GM18858 (cell line): ENCODE measurements at regions not wholly inside any gene's neighbourhood (a gene's known extent, or its start where the extent isn't known, plus 50 kb on each side); places are given as distances from the start of the nearest gene placed in this dataset.

Experiments
- ATAC-seq: cut with Tn5 transposase; IDR thresholded peaks from one replicate; pipeline ENCODE4 v1.9.1; 2021; ENCODE audit not compliant: unreplicated experiment

DNA sequence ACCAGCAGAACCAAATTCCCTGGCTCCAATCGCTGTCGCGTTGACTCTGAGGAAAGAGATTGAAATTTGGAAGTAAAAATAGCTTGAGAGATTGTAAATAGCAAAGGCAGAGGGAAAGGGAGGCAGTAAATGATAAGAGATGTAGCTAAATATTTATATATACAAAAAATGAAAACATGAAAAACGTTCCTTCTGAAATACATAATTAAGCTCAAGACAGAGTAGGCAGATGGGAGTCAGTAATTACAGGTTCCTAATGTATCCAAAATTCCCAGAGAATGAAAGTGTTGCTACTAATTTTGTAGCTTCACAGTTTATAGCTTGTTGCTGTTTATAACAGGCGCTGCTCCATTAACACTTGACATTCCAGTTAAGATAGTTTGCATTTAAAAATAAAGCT is 648.7 kb downstream of the KCNA4 start:
- ATAC-seq: no peak

DNA sequence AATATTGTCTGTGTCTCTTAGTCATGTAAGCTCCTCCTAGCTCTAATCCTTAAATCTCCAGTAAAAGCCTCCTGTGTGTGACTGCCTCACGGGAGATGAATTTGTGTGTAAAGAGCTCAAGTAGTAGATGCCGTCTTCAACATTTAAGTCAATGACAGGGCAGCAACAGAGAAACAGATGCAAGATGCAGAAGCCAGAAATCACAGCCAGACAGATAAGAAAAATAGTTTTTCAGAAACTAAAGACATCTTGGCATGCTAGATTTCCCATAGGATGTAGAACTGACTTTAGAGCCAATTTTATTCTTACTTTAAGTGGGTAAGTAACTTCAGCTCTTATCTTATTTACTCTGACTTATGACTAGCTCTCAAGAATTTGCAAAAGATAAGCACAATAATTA is 652.8 kb downstream of the KCNA4 start:
- ATAC-seq: no peak

DNA sequence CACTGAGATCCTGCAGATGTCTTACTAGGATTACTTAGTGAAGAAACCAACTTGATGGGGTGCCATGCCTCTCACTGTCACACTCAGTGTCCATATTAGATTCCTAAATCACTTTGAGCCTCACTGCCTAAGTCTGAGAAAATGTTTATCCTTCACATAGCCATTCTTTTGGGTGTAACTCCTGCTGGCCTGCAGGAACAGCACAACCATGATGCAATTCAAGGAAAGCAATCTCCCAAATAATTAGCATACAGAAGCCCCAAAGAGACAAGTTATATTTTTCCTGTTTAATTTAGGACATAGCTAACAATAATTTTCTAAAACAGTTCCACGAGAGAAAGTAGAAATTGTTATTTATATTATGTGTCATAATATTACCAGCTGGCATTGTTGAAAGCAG is 655.5 kb downstream of the KCNA4 start:
- ATAC-seq: no peak

DNA sequence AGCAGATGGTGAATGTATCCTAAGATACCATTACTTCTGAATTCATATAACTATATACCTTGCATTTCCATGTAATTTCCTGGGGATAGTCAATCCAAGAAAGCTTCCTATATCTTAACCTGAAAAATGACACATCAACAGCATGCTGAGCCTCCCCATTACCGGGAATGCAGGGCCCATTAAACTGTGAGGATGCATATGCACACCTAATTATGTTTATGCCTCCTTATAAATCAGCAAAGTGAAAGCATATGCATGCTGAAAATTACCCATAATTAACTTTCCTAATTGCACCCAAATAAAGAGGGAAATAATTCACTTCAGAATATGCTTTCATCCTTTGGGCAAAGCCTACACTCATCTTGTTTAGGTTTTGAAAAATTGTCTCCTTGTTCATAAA is 663.0 kb downstream of the KCNA4 start:
- ATAC-seq: no peak

DNA sequence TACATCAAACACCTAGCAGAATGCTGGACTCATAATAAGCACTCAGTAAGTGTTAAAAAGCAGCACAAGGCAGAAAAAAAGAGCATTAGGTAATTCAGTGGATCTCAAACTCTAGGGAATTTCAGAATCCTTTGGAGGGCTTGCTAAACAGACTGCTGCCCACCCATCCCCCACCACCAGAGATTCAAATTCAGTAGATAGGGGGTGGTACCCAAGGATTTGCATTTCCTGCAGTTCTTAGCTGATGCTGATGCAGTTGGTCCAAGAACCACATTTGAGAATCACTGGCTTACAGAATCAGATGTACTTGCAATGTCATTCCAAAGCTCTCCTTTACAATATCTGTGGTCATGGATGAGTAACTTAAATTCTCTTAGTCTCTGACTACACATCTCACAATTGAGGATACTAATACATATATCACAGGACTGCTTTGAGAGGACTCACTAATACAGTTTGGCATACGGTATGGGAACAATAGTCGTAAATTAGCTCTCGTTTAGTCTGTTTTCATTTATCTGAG is 664.5 kb downstream of the KCNA4 start:
- no peak for ATAC-seq

DNA sequence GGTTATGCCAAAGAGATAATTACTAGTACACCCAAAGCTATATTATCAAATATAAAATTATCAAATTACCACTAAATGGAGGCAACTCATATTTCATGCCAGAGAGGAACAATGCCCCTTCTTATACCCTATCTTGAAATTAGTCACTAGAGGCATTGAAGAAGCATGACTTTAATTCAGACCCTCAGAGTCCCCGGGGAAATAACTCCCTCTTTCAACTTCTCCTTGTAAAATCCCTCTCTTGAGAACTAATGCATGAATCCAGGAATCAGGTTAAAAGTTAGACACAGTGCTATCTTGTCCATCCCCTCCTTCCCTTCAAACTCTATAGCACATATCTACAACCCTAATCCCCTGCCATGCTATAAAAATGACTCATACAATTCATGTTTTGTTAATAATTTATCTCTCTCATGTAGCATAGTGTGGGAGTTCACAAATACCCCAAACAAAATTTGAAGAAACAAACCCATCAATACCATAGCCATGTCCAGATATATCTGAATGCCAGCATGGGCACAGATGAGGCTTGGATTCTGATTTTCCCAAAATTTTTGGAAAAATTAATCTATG is 665.4 kb downstream of the KCNA4 start:
- no peak for ATAC-seq

DNA sequence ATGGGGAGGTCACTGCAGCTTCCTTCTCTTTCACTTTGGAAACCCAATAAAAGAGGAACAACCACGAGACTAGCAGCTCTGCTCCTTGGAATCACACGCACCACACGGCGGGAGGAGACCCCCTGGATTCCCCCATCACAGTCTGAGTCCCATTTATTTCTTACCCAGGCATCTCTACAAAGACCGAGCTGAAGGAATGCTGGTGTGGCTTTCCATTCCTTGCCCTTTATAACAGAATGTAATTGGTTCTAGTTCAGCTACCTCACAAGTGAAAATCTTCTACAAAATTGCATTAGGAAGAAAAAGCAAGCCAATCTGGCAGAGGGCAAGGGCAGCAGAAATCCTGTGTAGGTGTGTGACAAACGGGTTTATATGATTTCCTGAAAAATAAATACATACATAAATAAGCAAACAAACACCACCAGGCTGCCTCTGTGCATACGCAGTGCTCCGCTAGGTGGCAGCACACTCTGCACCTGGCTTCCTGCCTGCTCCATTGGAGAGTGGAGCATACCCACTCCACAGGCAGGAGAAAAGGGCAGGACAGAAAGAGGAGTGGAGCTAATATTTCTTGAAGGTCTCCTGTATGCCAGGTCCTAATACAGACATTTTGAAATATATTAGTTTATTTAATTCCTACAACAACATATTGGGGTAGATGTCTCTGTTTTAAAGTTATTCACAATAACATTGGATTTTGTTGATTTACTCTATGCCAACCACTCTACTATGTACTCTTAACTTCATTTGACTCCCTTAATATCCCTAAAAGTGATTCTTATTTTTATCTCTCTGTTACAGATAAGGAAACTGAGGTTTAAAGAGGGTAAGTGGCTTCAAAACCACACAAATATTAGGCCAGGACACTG is 673.1 kb downstream of the KCNA4 start:
- peak; percentile 99 for ATAC-seq

DNA sequence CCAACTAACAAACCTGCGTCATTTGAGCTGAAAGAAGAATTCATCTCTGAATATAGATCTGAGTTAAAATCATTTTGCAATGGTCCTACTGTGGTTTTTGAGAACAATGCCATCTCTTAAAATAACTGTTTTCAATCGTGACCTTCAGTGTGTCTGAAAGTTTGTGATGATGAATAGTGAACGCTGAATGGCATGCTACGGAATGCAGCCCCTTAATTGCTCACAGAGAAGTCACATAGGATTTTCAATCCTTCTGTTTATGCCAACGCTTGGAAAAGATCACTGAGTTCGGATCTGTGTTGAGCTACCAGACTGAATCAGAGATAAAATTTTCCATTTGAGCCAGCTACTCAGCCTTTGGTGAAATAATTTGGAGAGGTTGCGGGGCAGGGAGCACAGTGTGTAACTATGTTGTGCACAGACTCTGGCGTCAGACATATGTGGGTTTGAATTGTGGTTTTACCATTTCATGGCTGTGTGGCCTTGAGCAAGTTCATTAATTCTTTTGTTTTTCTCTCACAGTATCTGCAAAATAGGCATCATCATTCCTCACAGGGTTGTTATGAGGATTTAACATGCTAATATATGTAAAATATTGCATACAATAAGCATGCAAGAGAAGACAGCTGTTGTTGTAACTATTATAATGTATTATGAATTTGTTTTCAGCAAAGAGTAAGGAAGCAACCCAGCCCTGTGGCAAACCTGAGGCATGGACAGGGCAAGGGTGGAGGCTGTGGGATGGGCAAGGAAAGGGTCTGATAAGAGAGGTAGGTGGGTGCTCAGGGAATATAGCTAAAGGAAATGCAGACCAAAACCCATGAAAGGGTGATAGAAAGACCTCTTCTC is 679.9 kb downstream of the KCNA4 start:
- no peak for ATAC-seq

DNA sequence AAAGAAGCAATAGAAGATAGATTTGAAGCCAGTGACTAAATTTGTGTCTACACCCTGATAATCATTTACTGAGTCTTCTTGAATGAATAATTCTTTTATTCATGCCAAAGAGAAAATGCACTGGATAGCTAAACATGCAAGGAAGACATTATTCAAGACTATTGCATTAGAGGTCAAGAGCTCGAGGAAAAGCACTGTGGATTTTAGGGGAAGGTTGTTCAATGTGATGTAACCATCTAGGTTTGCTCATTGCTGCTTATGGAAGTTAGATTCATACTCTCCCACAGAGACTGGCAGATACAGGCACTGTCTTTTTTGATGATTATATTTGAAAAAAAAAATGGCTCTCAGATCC is 682.1 kb downstream of the KCNA4 start:
- ATAC-seq: no peak

DNA sequence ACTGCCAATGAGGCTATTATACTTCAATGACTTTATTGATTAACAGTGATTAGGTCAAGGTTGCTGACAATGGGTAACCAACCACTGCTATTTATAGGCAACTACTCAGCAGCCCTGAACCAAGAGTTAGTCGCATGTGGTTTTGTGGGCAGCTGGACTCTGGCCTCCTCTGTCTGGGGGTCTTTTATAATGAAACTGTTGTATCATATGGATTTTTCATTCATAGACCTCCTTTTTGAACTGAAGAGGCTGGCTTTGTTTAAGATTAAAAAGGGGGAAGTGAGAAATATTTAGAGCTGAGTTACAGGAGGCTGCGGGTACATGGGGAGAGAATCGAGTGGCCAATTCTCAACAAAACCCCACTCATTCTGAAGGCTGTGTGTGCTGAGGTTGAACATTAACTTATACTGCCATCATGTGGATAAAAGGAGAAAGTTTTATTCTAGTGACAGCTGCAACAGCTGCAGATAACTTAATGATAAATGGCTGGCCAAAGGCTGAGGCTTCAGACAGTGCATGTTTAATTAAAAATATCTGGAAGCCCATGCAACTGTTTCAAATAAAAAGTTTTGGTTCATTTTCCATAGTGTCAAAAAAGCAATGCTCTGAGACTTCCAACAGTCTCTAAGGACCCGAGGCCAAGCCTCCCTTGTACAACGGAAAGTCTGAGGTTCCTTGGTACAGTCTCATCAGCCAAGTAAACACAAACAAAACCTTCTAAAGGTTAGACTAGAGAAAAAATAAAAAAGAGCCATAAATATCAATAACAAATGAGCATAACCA is 682.6 kb downstream of the KCNA4 start:
- peak; percentile 83 for ATAC-seq

DNA sequence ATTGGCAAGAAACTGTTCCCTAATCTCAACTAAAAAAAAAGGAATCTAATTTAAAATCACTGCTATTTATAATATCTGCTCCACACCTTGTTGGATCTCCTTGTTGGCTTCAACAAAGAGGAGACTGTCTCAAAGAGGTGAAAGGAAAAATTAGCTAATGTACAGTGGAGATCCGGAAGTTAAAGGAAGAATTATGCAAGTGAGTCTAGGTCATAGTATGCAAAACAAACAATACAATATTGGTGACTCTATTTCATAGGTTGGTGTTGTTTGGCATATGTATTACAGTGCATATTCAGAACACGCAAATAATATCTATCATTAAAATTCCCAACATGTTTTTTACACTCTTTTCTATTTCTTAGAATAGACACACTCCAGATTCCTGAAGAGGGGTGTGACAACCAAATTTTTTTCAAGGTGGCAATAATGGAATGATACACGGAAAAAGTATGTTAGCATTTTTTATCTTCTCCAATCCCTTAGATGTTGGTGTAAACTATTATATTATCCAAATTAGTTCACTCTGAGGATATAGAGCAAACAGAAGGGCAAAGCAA is 685.3 kb downstream of the KCNA4 start:
- no peak for ATAC-seq

DNA sequence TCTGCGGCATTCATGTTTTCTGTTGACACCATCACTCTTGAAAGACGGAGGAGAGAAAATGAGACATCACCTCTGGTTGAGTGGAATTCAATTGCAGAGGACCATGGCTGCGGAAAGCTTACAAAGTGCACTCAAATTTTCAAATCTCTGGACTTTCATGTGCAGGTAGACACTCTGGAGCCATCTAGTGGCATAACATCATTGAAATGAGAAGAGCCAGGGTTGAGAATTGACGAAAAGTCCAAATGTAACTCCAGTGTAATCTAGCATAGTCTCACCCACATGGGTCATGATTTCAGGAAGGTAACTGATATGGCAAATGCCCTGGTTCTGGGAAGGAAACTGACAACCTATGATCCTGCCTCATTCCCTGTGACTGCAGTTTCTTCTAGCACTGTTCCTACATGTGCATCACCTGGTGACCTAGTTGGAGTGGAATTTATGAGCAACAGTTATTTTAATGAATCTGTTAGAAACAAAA is 687.8 kb downstream of the KCNA4 start:
- no peak for ATAC-seq

DNA sequence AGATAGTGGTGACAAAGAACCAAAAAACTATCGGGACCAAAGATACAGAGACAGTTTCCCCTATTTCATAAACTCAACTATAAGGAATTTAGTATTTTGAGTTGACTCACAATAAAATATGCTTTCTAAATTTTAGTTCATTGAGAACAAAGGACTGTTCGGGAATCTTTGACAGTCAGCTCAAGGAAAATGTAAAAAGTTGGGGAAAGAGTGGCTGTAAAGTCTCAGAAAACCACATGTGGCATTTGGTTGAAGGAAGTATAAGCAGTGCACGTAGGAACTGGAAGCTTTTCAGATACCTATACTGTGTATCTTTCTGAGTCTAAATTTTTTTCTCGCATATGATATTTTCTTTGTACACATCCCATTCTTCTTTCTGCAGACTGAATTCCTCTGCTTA is 688.9 kb downstream of the KCNA4 start:
- no peak for ATAC-seq

DNA sequence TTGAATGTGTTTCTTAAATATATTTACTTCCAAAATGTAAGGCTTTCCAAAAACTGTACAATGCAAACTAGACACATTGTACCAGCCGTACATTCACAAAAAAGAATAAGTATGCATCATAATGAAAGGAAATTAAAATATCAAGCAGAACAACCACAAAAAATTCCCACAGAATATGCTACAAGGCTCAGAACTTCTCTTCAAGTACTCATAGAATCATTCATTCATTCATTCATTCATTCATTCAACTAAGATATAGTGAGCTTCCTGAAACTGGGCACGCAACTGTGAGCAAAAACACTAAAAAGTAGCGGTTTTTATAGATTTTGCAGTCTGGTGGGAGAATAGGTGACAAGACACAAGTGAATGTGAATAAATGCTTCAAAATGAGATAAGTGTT is 690.1 kb downstream of the KCNA4 start:
- no peak for ATAC-seq

DNA sequence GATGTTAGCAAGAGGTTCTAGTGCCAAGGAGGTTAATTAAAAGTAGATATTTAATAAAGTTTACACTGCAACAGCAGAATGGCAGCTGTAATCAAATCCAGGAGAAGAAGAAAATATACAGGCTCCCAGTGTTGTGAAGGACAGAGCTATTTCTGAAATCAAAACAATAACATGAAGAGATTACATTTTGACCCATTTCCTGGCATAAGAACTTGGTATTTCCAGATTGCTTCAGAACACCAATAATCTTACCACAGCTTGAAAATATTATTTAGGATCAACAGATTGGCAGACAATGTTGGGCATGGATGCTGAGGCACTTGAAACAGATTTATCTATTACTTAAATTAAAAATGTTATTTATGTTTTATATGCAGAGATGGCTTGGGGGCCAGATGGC is 692.5 kb downstream of the KCNA4 start:
- no peak for ATAC-seq

DNA sequence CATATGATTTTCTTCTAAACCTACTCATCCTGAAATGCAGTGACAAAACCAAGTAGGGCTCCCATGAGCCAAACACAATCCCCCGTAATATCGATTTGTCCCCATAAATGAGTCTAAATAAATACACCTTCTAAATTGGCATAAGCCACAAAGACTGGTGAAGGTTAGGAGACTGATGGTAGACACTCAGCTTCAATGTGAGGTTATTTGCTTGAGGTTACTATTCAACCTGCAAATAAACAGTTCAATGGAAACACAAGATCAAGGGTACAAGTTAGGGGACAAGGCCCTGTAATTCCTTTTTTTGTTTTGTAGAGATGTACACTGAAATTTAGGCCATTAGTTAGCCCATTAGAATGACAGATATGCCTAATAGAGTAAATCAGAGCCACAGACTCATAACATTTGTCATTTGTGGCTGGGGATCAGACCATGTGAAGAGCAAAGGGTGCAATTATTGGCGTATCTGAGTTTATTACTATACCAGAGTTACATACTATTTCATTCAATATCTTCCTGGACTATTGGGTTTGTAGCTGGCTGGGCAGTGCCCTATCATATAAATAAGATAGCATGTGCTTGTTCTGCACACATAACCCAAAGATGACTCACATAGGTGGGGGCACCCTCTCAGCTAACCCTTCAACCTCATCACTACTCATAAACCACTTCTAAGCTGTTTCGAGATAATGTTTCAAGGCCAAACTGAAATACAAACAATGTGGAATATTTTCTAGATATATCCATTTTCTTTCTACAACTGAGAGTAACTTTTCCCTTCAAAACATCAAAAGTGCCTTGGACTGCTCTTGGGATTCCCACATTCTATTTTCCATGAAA is 695.3 kb downstream of the KCNA4 start:
- ATAC-seq: no peak

DNA sequence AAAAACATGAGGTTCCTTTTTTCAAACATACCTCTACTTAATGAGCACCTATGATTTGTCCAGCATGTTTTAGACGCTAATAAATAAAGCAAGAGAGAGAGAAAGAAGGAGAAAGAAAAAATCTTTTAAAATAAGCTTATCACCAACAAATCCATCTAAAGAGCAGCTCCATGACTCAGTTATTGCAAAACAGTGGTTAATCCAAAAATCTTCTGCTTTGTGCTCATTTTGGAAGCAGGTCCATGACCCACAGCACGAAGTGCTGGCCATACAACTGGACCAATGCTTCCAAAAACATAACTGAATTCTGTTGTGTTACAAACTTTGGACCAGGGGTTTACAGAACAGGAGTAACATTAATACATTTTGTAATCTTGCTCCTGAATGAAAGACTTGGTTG is 696.6 kb downstream of the KCNA4 start:
- ATAC-seq: no peak

DNA sequence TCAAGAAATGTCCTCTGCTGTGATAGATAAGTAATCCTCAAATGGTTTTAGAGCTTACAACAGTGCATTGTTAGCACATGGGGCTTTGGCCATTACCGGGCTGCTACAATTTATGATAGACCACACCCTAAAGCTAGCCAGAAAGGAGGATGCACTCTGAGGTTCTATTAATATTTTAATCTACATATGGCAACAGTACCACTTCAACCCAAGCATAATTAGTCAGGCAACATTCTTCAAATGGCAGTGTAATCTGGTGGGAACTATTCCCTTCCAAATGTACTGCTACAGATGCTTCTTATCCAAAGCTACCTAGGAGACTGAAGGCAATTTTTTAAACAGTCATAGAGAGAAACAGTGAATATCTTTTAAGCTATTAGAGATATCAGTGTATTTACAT is 697.6 kb downstream of the KCNA4 start:
- no peak for ATAC-seq

DNA sequence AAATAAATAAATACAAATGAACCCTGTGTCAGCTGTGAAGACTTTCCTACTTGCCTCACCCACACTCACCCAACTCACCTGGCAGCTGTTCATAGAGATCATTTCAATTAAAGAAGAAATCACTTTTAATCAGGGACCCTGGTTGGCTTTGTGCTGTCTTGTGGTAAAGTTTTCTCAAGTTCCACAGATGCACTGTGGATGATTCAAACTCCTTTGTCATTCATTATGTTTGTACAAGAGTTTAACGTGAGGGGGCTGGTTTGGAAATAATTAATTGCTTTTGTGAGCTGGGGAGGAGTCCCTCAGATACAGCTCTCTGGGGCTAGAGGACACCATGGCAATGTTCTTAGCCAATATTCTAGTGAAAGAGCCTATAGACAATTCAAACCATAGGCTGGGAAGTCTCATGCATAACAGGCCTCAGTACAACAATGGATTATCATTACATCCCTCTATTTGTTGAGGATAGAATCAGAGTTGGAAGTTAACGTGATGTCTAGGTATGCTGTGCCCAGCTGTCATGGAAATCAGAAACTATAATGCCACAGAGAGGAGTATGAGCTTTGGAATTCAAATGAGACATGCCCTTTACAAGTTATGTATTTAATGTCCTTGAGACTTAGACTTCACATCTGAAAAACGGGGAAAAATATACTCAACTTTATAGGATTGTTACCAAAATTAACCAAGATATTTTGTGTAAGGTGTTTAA is 698.5 kb downstream of the KCNA4 start:
- ATAC-seq: no peak
